Uterus (tissue), 2 donors: ENCODE measurements at regions not wholly inside any gene's neighbourhood (a gene's known extent, or its start where the extent isn't known, plus 50 kb on each side); places are given as distances from the start of the nearest gene placed in this dataset.

Experiments used
- CTCF ChIP-seq, 4 experiments: fragments of 200-600 bp in 2 of 4; fragments of 450-650 bp in 2 of 4; sonication (generic) in 2 of 4; IDR thresholded peaks; one replicate each; pipeline ENCODE4 v1.5.1; 2016 to 2019; ENCODE audit warnings: antibody characterized with exemption in 4 of 4, mild to moderate bottlenecking in 2 of 4, moderate library complexity in 1 of 4
- POLR2A ChIP-seq, 2 donors: fragments of 450-650 bp; IDR thresholded peaks; one replicate each; pipeline ENCODE4 v1.6.1; 2016; ENCODE audit warnings: antibody characterized with exemption in 2 of 2, mild to moderate bottlenecking in 1 of 2, moderate library complexity in 1 of 2

GRCh38 chr1:79785561-79785960 lies 779.0 kb upstream of the ADGRL4 start:
- TF ChIP-seq CTCF (IDR thresholded peaks at IDR 0.05) (no peak), POLR2A (IDR thresholded peaks at IDR 0.05) (no peak)
